Astrocyte of the spinal cord (primary cell): ENCODE measurements at regions not wholly inside any gene's neighbourhood (a gene's known extent, or its start where the extent isn't known, plus 50 kb on each side); places are given as distances from the start of the nearest gene placed in this dataset.
"Not testable (repeated sequence)": the region's sequence is repeated elsewhere in the genome, so short reads cannot be mapped to it uniquely, and the experiment has no call there.

Experiments
- DNase-seq: peaks from one replicate; pipeline ENCODE4 v3.0.0; 2011; ENCODE audit warnings: low read depth, low spot score
- H3K4me3 ChIP-seq: 2 replicates; pipeline ENCODE4 v1.5.1; 2011; ENCODE audit warnings: low read depth, mild to moderate bottlenecking, low read length, moderate library complexity
- CTCF ChIP-seq: IDR thresholded peaks from 2 replicates; pipeline ENCODE4 v1.5.1; 2012; ENCODE audit warnings: low read depth, mild to moderate bottlenecking, low read length, inconsistent platforms
- in situ Hi-C: cut with HindIII; loops from 2 replicates; pipeline ENCODE4 v1.10.0; 2017; ENCODE audit warnings: low sequenced_read_pairs

DNA sequence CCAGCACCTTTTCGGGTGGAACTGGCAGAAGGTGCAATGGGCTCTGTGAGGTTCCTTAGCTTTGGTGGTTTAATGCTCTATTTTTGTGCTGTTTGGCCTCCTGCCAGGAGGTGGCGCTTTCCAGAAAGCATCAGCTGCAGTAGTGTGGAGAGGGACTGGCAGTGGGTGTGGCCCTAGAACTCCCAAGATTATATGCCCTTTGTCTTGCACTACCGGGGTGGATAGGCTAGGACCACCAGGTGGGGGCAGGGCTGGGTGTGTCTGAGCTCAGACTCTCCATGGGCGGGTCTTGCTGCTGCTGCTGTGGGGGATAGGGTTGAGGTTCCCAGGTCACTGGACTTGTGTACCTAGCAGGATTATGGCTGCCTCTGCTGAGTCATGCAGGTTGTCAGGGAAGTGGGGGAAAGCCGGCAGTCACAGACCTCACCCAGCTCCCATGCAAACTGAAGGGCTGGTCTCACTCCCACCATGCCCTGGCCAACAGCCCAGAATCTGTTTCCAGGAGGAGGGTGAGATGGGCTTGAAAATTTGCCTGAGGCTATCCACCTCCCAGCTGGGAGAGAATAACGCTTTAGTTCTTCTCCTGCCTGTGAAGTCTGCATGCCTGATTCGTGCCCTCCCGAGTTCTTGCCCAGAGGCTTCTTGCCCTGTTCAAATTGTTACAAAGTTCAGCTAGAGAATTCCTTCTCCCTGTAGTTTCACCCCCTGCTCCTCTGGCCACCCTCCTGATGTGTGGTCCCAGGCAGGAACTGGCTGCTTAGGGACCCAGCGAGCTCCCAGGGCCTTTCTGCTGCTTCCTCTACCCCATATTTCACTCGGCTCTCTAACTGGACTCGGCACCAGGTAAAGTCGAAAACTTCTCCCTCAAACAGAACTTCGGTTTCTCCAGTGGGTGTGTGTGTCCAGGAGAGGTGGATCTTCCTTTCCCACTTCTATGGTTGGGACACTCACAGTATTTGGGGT, 76.5 kb upstream of the BTG3 start:
- H3K4me3 ChIP-seq: no peak overlapping the region
- TF ChIP-seq CTCF: peak; percentile 27
- in situ Hi-C loops: no loop called here
- peak; percentile 63 for DNase-seq

- H3K4me3 ChIP-seq: no peak overlapping the region
- DNase-seq: no peak
- TF ChIP-seq CTCF: no peak
- in situ Hi-C loops: no loop called here
Measured at GRCh38 chr21:17682924-17683323, 70.2 kb upstream of the BTG3 start.

DNA sequence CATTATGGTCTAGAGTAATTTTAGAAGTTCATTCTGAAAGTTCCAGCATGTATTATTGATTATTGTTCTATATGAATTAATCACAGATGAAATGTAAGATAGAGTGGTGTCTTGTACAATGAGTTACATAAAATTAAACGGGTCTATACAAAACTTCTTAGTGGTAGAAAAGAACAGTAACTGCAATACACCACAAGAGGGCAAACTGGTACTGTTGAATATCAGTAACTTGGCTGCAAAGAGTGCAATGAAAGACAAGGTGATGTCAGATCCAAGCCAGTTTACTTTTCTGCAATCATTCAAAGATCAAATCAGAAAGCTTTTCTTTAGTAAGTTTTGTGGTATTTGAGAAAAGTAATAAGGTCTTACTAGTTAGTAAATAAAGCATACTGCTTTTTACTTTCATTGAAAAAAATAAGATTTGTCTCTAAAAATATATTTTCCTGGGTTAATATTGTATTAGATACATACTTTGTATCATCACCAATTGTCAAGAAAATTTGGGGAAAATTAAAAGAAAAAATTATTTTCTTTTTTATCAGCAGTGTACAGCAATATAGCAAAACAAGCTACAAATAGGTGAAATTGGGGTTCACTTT, 66.4 kb upstream of the BTG3 start:
- in situ Hi-C loops: no loop called here
- TF ChIP-seq CTCF: peak; percentile 68
- peak; percentile 75 for DNase-seq

DNA sequence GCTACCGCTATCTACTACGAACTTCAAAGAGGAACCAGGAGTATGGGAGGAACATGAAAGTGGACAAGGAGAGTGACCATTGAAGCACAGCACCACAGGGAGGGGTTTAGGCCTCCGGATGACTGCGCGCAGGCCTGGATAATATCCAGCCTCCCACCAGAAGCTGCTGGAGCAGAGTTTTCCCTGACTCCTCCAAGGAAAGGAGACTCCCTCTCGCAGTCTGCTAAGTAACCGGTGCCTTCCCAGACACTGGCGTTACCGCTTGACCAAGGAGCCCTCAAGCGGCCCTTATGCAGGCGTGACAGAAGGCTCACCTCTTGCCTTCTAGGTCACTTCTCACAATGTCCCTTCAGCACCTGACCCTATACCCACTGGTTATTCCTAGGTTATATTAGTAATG, 64.2 kb upstream of the BTG3 start:
- H3K4me3 ChIP-seq, in situ Hi-C loops, DNase-seq: not testable (repeated sequence)

More for the DNA sequence above, 66.4 kb upstream of the BTG3 start:
- H3K4me3 ChIP-seq: no peak overlapping the region

GRCh38 chr21:17674106-17674505, 61.4 kb upstream of the BTG3 start:
- TF ChIP-seq CTCF: no peak
- in situ Hi-C loops: no loop called here
- no peak for DNase-seq
- no peak overlapping the region for H3K4me3 ChIP-seq

DNA sequence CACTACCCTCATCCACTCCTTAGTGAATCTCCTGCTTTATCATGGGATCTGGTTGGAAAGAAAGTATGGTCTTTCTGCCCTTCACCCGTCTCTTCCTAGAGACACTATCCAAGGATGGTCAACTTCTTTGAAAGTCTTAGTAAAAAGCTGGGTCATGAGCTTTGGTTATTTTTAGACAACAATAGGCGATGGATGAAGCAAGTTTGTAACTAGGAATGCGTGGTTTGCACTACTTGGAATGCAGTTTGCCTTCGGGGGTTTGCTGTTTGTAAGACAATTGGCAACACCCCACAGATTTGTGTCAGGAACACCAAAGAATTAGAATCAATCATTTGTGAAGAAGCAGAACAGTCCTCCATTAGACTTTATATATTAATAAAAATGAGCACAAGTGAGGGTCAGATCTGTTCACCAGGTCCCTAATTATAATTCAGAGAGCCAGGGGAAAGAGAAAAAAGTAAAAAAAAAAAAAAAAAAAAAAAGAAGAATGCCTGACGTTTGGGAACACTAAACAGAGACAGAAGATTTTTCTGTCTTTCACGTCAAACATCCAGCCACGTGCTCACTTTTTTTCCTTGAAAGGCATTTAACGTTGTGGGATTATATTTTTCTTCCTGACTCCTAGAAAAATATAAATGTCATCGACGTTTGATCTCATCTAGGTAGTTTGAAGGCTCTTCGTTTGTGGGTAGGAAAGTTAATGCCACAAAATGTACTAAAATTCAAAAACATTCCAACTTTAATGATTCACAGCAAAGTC, 60.7 kb upstream of the BTG3 start:
- H3K4me3 ChIP-seq: no peak overlapping the region
- no peak for TF ChIP-seq CTCF
- in situ Hi-C loops: no loop called here
- DNase-seq: no peak
